HEK293 (cell line): ENCODE measurements at regions not wholly inside any gene's neighbourhood (a gene's known extent, or its start where the extent isn't known, plus 50 kb on each side); places are given as distances from the start of the nearest gene placed in this dataset.

ENCODE experiments used
- CTCF ChIA-PET: fragments of 350-600 bp; formaldehyde crosslinking; extraction: SDS; loops from one replicate; lab custom pipeline; 2021; ENCODE audit warnings: antibody characterized with exemption; lab: Yijun Ruan, JAX
- POLR2A ChIA-PET: fragments of 300-600 bp; formaldehyde crosslinking; extraction: SDS; loops from one replicate; lab custom pipeline; 2020; ENCODE audit warnings: antibody characterized with exemption, inconsistent platforms; lab: Yijun Ruan, JAX
- H3K27ac ChIP-seq: fragments of 200-500 bp; sonication (Bioruptor generic); 2 replicates; pipeline ENCODE4 v1.5.1; 2014; ENCODE audit warnings: low read depth, low read length, control low read depth, inconsistent platforms; ENCODE audit errors: extremely low read depth
- H3K36me3 ChIP-seq, 2 experiments: fragments of 200-500 bp in 1 of 2; sonication (Bioruptor generic) in 1 of 2; 1 replicate in 1 of 2; 2 replicates in 1 of 2; pipeline ENCODE4 v1.5.1; 2014 to 2017; ENCODE audit warnings: inconsistent platforms in 2 of 2, low read length in 2 of 2; ENCODE audit not compliant: control insufficient read depth in 2 of 2, insufficient read depth in 1 of 2
- H3K4me1 ChIP-seq: fragments of 200-500 bp; sonication (Bioruptor generic); 2 replicates; pipeline ENCODE4 v1.5.1; 2014; ENCODE audit warnings: mild to moderate bottlenecking, low read length, inconsistent platforms; ENCODE audit not compliant: control insufficient read depth, insufficient read depth
- H3K4me3 ChIP-seq: 2 replicates; pipeline ENCODE4 v1.5.1; 2011; ENCODE audit warnings: low read depth, mild to moderate bottlenecking, control low read depth, low read length, moderate library complexity
- H3K9me3 ChIP-seq: fragments of 200-500 bp; sonication (Bioruptor generic); 2 replicates; pipeline ENCODE4 v1.5.1; 2014; ENCODE audit warnings: low read depth, low read length, inconsistent platforms; ENCODE audit not compliant: control insufficient read depth, insufficient read depth
- KLF7 ChIP-seq: fragments of 450-650 bp; formaldehyde crosslinking; IDR thresholded peaks from 2 replicates; pipeline ENCODE4 v1.5.1; 2016; ENCODE audit warnings: missing biosample characterization, missing genetic modification characterization, borderline replicate concordance
- MYNN ChIP-seq: fragments of 450-650 bp; formaldehyde crosslinking; IDR thresholded peaks from 2 replicates; pipeline ENCODE4 v1.5.1; 2016; ENCODE audit warnings: missing biosample characterization, missing genetic modification characterization, borderline replicate concordance
- OSR2 ChIP-seq: fragments of 450-650 bp; formaldehyde crosslinking; IDR thresholded peaks from 2 replicates; pipeline ENCODE4 v1.5.1; 2016; ENCODE audit warnings: missing biosample characterization, missing genetic modification characterization
- PRDM10 ChIP-seq: fragments of 450-650 bp; formaldehyde crosslinking; IDR thresholded peaks from 2 replicates; pipeline ENCODE4 v1.5.1; 2016; ENCODE audit warnings: missing biosample characterization, missing genetic modification characterization
- REPIN1 ChIP-seq: fragments of 450-650 bp; formaldehyde crosslinking; IDR thresholded peaks from 2 replicates; pipeline ENCODE4 v1.5.1; 2017; ENCODE audit warnings: missing biosample characterization, missing genetic modification characterization, low read depth
- YY1 ChIP-seq: fragments of 450-650 bp; formaldehyde crosslinking; IDR thresholded peaks from 2 replicates; pipeline ENCODE4 v1.5.1; 2018; ENCODE audit warnings: missing biosample characterization, missing genetic modification characterization
- YY2 ChIP-seq: fragments of 450-650 bp; formaldehyde crosslinking; IDR thresholded peaks from 2 replicates; pipeline ENCODE4 v1.5.1; 2016; ENCODE audit warnings: missing biosample characterization, missing genetic modification characterization
- ZIC2 ChIP-seq: fragments of 450-650 bp; formaldehyde crosslinking; IDR thresholded peaks from 2 replicates; pipeline ENCODE4 v1.5.1; 2016; ENCODE audit warnings: missing biosample characterization, missing genetic modification characterization
- ZNF148 ChIP-seq: fragments of 450-650 bp; formaldehyde crosslinking; IDR thresholded peaks from 2 replicates; pipeline ENCODE4 v1.5.0; 2017; ENCODE audit warnings: missing biosample characterization, missing genetic modification characterization, borderline replicate concordance
- ZNF174 ChIP-seq: fragments of 450-650 bp; formaldehyde crosslinking; IDR thresholded peaks from 2 replicates; pipeline ENCODE4 v1.5.0; 2017; ENCODE audit warnings: missing biosample characterization, mild to moderate bottlenecking, missing genetic modification characterization
- ZNF175 ChIP-seq: fragments of 450-650 bp; formaldehyde crosslinking; IDR thresholded peaks from 2 replicates; pipeline ENCODE4 v1.5.1; 2016; ENCODE audit warnings: missing biosample characterization, missing genetic modification characterization
- ZNF223 ChIP-seq: fragments of 450-650 bp; formaldehyde crosslinking; IDR thresholded peaks from 2 replicates; pipeline ENCODE4 v1.5.1; 2016; ENCODE audit warnings: missing biosample characterization, missing genetic modification characterization
- ZNF248 ChIP-seq: fragments of 450-650 bp; formaldehyde crosslinking; IDR thresholded peaks from 2 replicates; pipeline ENCODE4 v1.5.1; 2017; ENCODE audit warnings: missing biosample characterization, missing genetic modification characterization
- ZNF394 ChIP-seq: fragments of 450-650 bp; formaldehyde crosslinking; IDR thresholded peaks from 2 replicates; pipeline ENCODE4 v1.5.1; 2016; ENCODE audit warnings: missing biosample characterization, missing genetic modification characterization, mild to moderate bottlenecking, moderate library complexity, borderline replicate concordance
- ZNF518A ChIP-seq: fragments of 450-650 bp; formaldehyde crosslinking; conservative IDR thresholded peaks from 2 replicates; pipeline ENCODE4 v1.5.1; 2016; ENCODE audit warnings: low read depth, missing biosample characterization, missing genetic modification characterization
- ZNF549 ChIP-seq: fragments of 450-650 bp; IDR thresholded peaks from 2 replicates; pipeline ENCODE4 v1.5.1; 2018; ENCODE audit warnings: missing biosample characterization, missing genetic modification characterization, mild to moderate bottlenecking, inconsistent platforms, moderate library complexity
- ZNF664 ChIP-seq: fragments of 450-650 bp; formaldehyde crosslinking; IDR thresholded peaks from 2 replicates; pipeline ENCODE4 v1.5.1; 2016; ENCODE audit warnings: missing biosample characterization, missing genetic modification characterization
- ZNF776 ChIP-seq: fragments of 450-650 bp; formaldehyde crosslinking; IDR thresholded peaks from 2 replicates; pipeline ENCODE4 v1.5.0; 2017; ENCODE audit warnings: missing biosample characterization, missing genetic modification characterization, borderline replicate concordance
- TF ChIP-seq, protein P1 (sequence below): fragments of 450-650 bp; formaldehyde crosslinking; IDR thresholded peaks from 2 replicates; pipeline ENCODE4 v1.5.1; 2016; ENCODE audit warnings: missing biosample characterization, missing genetic modification characterization
- TF ChIP-seq, protein P2 (sequence below): fragments of 450-650 bp; formaldehyde crosslinking; IDR thresholded peaks from 2 replicates; pipeline ENCODE4 v1.5.1; 2016; ENCODE audit warnings: missing biosample characterization, missing genetic modification characterization

- H3K4me3 ChIP-seq = no peak overlapping the region
- TF ChIP-seq PRDM10 (no peak), KLF7 (tag by site-specific recombination) (no peak), REPIN1 (tag by site-specific recombination) (no peak), ZNF549 (no peak), ZNF248 (tag by site-specific recombination) (no peak), MYNN (no peak), ZNF394 (tag by site-specific recombination) (no peak), ZNF148 (no peak), ZNF174 (tag by site-specific recombination) (no peak), ZNF518A (tag by site-specific recombination) (no peak), YY1 (tag by site-specific recombination) (no peak), OSR2 (tag by site-specific recombination) (no peak), ZIC2 (tag by site-specific recombination) (no peak), ZNF664 (no peak)
- TF ChIP-seq, all 188 proteins: peak for 0
- H3K27ac ChIP-seq = no peak overlapping the region
- ChIA-PET POLR2A (no interaction called here), CTCF (no interaction called here)
- H3K4me1 ChIP-seq = no peaks in the 10 kb centered on the region
- H3K9me3 ChIP-seq = no peaks in the 10 kb centered on the region
- no peaks in the 10 kb centered on the region for H3K36me3 ChIP-seq
These were observed 131.9 kb downstream of the RAP2A start for GRCh38 chr13:97565906-97566305.

GRCh38 chr13:97566907-97567306 lies 132.9 kb downstream of the RAP2A start:
- POLR2A ChIA-PET = no interaction called here

More at GRCh38 chr13:97566907-97567306, 132.9 kb downstream of the RAP2A start:
- TF ChIP-seq YY2 (tag by site-specific recombination) = no peak
- no peak for TF ChIP-seq ZNF223 (tag by site-specific recombination)
- no peak for TF ChIP-seq ZNF175 (tag by site-specific recombination)
- TF ChIP-seq, protein P1, sequence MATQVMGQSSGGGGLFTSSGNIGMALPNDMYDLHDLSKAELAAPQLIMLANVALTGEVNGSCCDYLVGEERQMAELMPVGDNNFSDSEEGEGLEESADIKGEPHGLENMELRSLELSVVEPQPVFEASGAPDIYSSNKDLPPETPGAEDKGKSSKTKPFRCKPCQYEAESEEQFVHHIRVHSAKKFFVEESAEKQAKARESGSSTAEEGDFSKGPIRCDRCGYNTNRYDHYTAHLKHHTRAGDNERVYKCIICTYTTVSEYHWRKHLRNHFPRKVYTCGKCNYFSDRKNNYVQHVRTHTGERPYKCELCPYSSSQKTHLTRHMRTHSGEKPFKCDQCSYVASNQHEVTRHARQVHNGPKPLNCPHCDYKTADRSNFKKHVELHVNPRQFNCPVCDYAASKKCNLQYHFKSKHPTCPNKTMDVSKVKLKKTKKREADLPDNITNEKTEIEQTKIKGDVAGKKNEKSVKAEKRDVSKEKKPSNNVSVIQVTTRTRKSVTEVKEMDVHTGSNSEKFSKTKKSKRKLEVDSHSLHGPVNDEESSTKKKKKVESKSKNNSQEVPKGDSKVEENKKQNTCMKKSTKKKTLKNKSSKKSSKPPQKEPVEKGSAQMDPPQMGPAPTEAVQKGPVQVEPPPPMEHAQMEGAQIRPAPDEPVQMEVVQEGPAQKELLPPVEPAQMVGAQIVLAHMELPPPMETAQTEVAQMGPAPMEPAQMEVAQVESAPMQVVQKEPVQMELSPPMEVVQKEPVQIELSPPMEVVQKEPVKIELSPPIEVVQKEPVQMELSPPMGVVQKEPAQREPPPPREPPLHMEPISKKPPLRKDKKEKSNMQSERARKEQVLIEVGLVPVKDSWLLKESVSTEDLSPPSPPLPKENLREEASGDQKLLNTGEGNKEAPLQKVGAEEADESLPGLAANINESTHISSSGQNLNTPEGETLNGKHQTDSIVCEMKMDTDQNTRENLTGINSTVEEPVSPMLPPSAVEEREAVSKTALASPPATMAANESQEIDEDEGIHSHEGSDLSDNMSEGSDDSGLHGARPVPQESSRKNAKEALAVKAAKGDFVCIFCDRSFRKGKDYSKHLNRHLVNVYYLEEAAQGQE (tag by site-specific recombination) = no peak
- TF ChIP-seq, protein P2, sequence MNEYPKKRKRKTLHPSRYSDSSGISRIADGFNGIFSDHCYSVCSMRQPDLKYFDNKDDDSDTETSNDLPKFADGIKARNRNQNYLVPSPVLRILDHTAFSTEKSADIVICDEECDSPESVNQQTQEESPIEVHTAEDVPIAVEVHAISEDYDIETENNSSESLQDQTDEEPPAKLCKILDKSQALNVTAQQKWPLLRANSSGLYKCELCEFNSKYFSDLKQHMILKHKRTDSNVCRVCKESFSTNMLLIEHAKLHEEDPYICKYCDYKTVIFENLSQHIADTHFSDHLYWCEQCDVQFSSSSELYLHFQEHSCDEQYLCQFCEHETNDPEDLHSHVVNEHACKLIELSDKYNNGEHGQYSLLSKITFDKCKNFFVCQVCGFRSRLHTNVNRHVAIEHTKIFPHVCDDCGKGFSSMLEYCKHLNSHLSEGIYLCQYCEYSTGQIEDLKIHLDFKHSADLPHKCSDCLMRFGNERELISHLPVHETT (tag by site-specific recombination) = no peak
- TF ChIP-seq ZNF776 (tag by site-specific recombination) = no peak
- Histone ChIP-seq H3K4me1 (no peaks in the 10 kb centered on the region), H3K9me3 (no peaks in the 10 kb centered on the region), H3K36me3 (no peaks in the 10 kb centered on the region), H3K27ac (no peak overlapping the region), H3K4me3 (no peak overlapping the region)
- CTCF ChIA-PET = no interaction called here
